ENCODE measurements at regions not wholly inside any gene's neighbourhood (a gene's known extent, or its start where the extent isn't known, plus 50 kb on each side); places are given as distances from the start of the nearest gene placed in this dataset.
A peak's percentile ranks its signal among the peaks of the same experiment; 100 is the strongest.
"Not testable (repeated sequence)": the region's sequence is repeated elsewhere in the genome, so short reads cannot be mapped to it uniquely, and the experiment has no call there.

GRCh38 chr2:88927128-88927527, 235.7 kb downstream of the RPIA start:
- no peak for DNase-seq

DNA sequence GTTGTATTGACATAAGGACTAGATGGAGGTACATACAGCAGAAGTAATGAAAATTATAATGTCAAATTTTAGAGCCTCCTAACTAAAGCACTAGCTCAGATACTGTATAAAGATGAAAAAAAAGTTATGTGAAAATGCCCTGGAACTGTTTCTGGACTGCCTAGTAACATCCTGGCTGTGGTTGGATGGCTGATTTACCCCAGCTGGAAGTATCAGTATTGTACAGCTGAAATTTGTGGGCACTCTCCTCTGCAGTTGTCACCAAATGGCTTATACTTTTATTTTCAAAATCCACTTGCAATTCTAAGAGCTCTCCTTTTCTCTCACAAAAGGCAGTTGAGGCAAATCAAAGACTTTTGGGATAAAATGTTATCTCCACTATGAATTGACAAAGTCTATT, 239.2 kb downstream of the RPIA start:
- no peak for DNase-seq

DNA sequence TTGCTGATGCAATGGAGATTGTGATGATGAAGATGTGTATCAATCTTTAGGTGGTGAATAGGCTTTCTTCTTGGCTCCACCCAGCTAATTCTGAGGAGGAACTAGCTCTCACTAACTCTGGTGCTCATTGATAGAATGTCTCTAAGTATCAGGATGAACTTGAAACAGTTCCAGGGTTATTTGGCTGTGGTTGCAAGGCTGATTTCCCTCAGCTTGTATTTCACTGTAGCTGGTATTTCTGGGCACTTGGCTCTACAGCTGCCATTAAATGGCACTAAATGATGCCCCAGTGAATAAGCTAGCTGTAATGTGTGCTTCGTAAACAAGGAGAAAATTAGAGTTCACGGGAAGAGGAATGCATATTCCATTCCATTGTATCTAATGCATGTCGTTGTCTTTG, 241.2 kb downstream of the RPIA start:
- DNase-seq, result no peak

DNA sequence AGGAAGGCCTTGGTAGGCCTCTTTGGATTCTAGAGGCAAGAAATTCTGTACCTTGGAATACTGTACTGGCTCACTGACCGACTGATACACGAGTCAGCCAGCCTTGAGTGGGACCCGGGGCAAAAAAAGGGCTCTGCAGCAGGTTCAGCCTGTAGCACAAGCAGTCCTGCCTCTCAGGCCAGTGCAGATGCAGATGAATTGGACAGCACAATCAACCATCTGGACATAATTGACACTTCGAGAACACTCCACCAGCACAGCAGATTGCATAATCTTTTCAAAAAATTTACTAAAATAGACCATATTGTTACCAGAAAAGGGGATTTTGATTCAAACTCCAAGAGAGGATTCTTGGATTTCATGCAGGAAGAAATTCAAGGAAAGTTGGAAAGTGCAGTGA, 241.6 kb downstream of the RPIA start:
- no peak for DNase-seq

DNA sequence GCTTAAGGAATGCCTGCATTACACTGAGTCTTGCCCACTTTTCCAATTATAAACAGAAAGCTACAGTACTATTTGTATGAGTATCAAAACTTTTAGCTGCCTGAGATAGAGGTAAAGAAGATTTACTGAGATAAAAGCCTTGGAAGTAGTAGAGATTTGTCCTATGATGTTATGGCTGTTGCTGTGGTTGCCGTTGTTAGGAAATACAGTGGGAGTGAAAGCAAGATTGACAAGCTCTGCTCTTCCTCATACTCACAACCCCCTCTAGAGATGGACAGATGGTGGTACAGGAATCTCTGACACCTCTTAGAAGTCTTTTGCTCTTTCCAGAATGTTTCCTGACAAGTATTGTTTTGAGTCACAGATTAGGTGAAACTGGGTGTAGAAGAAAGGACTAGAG, 242.5 kb downstream of the RPIA start:
- no peak for DNase-seq

DNA sequence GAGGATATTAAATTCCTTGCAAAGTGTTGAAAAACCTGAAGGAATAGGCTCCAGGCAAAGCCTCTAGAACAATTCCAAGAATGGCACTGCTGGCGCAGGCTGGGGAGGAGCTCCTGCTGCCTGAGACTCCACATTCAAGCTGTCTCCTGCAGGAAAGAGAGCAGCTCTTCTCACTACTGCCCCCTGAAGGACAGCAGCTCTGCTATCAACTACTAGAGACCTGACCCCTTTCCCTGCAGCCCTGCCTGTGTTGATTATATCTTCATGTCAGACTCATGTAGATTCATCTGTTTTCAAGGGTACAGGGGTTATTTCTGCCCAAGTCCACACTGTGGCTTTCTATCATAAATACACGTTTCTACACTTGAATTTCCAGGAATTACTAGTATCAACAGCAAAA, 249.7 kb downstream of the RPIA start:
- DNase-seq, result peak in 1 of 2 experiments; percentile 22

GRCh38 chr2:88942798-88943197, 251.3 kb downstream of the RPIA start:
- no peak for DNase-seq

- DNase-seq, result no peak
Observed at GRCh38 chr2:88949336-88949735, 257.9 kb downstream of the RPIA start.

DNA sequence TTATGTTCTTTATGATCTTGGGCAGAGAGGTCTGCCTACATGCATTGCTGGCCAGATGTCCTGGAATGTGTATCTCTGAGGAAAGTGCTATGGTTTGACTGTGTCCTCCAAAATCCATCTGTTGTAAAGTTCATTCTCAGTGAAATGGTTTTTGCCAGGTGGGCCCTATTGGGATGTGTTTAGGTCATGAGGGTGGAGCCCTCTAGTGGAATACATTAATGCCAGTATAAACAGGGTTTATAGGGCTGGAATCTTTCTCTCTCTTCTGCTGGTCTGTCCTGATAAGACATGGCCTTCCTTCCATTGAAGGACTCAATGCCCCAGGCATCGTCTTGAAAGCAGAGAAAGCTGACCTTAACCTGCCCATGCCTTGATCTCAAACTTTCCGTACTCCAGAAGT, 258.5 kb downstream of the RPIA start:
- no peak for DNase-seq

- DNase-seq, result no peak
Observed at GRCh38 chr2:88955607-88956006, 264.1 kb downstream of the RPIA start.

DNA sequence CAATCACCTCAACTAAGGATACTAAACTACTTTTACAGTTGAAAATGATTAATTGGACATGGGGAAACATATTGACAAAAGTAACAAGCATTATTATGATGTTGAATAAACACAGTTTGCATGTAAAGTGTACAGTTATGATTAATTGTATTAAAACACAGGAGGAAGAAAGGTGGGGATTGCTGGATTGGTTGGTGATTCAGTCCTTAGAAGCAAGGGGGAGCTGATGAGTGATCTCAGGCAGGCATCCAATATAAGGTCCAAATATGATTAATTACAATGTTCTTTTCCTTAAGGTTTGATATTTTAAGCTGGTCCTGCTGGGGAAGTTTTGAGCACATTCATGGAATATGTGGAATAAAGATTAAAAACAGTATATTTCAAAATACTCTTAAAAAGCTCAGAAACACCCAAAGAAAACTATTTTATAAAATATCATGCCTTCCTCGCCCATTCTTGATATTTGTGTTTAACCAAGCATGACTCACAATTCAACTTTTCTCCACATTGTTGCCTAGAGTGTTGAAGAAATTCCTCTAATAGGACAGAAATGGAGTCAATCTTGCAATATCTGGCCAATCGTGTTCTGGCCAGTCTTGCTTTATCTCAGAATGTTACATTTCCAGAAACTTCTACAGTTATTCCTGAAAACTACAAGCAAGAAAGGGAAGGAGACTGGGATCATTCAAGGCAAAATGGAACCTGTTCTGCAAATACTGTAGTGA, 268.2 kb downstream of the RPIA start:
- DNase-seq, result no peak

- not testable (repeated sequence) for DNase-seq
Observed at GRCh38 chr2:88961323-88961722, 269.9 kb downstream of the RPIA start.

DNA sequence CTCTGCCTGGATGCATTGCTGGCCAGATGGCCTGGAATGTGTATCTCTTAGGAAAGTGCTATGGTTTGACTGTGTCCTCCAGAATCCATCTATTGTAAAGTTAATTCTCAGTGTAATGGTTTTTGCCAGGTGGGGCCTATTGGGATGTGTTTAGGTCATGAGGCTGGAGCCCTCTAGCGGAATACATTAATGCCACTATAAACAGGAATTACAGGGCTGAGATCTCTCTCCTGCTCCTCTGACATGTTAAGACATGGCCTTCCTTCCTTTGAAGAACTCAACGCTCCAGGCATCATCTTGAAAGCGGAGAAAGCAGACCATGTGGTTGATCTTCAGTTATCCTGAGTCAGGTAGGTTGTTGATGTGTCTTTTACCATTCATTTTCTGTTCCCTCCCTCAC, 276.4 kb downstream of the RPIA start:
- DNase-seq, result no peak

DNA sequence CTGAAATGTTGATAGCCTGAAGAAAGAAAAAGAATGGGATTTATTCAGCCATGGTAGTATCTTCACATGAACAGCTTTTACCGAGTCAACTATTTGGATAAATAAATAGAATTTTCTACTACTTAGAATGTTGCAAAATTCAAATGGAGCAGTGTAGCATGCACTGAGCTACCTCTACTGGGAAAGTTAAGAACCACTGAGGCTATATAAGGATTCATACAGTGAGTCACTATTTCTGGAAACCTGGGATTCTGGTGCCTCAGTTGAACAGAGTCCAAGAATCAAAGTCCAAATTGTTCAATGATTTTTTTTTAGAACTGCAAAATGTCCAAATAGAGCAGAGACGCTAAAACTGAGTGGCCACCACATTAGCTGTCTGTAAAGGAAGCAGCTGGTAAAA, 286.5 kb downstream of the RPIA start:
- DNase-seq, result not testable (repeated sequence)

- DNase-seq, result not testable (repeated sequence)
Observed at GRCh38 chr2:88978446-88978845, 287.0 kb downstream of the RPIA start.

GRCh38 chr2:88984079-88984478, 292.6 kb downstream of the RPIA start:
- DNase-seq, result not testable (repeated sequence)

DNA sequence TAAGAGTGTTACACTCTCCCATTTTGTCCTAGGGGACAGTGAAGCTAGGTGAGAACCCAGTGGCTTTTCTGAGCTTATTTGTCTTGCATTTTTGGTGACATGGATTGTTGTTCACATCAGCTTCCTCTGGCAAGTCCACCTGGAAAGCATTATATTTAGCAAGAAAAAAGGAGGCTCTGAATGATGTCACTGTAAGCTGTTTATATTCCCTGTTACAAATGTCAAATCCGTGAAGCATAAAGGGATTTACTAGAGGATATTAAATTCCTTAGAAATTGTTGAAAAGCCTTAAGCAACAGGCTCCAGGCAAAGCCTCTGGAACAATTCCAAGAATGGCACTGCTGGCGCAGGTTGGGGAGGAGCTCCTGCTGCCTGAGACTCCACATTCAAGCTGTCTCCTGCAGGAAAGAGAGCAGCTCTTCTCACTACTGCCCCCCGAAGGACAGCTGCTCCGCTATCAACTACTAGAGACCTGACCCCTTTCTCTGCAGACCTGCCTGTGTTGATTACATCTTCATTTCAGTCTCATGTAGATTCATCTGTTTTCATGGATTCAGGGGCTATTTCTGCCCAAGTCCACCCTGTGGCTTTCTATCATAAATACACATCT, 295.4 kb downstream of the RPIA start:
- DNase-seq, result peak in 1 of 2 experiments; percentile 16

DNA sequence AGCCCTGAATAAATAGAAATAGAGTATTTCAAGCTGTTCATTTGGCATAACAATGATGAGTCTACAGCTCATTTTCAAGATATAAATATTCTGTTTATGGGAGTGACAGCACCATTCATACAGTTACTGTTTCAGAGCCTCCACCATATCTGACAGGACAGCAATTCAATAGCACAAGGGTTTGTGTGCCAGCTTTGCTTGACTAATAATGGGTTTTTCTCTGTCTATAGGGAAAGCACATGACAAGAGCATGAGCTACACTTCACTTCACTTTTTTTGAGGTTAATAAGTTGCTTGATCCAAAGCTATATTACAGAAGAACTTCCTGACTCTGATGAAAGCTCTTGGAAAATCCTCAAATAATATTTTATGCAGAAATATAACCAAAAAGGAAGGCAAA, 297.1 kb downstream of the RPIA start:
- not testable (repeated sequence) for DNase-seq

GRCh38 chr2:88992819-88993218, 301.3 kb downstream of the RPIA start:
- not testable (repeated sequence) for DNase-seq

- not testable (repeated sequence) for DNase-seq
Observed at GRCh38 chr2:88994856-88995255, 303.4 kb downstream of the RPIA start.

GRCh38 chr2:88996588-88996987, 305.1 kb downstream of the RPIA start:
- not testable (repeated sequence) for DNase-seq

DNA sequence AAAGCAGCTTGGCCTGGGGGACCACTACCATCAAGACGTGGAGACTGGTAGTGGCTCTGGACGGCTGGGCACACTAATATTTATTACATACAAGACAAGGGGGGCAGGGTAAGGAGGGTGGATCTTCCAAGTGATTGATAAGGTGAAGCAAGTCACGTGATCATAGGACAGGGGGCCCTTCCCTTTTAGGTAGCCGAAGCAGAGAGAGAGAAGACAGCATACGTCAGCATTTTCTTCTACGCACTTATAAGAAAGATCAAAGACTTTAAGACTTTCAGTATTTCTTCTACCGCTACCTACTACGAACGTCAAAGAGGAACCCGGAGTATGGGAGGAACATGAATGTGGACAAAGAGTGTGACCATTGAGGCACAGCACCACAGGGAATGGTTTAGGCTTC, 307.9 kb downstream of the RPIA start:
- no peak for DNase-seq

DNA sequence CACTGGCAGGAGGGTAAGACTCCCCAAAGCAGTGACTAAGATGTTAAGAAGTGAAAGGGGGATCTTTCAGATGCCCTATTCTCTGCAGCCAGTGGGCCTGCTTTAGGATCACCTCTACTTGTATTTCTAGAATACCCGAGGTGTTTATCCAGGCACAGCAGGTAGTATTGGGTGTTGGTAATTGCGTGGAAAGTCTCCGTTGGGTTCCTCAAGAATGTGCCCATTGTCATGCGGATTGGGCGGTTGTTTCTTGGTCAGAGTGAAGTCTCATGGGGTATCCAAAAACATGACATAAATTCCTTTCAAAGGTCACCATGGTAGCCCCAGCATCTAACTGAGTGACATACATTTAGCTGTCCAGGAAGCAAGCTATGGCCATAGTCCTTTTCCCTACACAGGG, 308.8 kb downstream of the RPIA start:
- DNase-seq, result no peak

GRCh38 chr2:89004238-89004637, 312.8 kb downstream of the RPIA start:
- DNase-seq, result not testable (repeated sequence)

GRCh38 chr2:89020566-89020965, 329.1 kb downstream of the RPIA start:
- DNase-seq, result not testable (repeated sequence)
